Peyer's patch (tissue), 4 donors: ENCODE measurements at regions not wholly inside any gene's neighbourhood (a gene's known extent, or its start where the extent isn't known, plus 50 kb on each side); places are given as distances from the start of the nearest gene placed in this dataset.

Experiments
- POLR2A ChIP-seq, 2 donors: fragments of 450-650 bp; IDR thresholded peaks; one replicate each; pipeline ENCODE4 v1.5.1; 2017; ENCODE audit warnings: antibody characterized with exemption in 2 of 2, mild to moderate bottlenecking in 2 of 2, moderate library complexity in 2 of 2
- TF ChIP-seq, protein P1 (sequence below), 6 experiments: fragments of 450-650 bp in 4 of 6; fragments of 200-600 bp in 2 of 6; sonication (generic) in 1 of 6; IDR thresholded peaks; one replicate each; pipeline ENCODE4 v1.5.1; 2017 to 2019; ENCODE audit warnings: antibody characterized with exemption in 6 of 6, mild to moderate bottlenecking in 3 of 6, moderate library complexity in 1 of 6

DNA sequence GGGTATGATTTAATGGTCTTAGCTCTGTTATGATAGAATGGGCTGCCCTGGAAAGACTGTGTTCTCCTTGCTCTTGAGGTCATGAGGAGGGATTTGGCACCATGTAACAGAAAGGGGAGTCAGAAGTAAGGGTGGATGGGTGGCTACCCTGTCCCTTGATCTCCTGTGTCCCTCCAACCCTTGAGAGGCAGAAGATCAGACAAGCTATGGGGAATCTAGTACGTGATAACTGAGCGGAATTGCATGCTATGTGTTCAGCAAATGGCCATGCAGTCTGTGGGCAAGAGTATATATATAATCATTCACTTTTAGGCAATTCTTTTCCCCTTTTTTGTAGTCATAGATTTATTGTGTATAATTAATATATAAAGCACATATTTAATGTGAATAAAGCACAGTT lies 174.9 kb downstream of the SEC23IP start:
- TF ChIP-seq, protein P1, sequence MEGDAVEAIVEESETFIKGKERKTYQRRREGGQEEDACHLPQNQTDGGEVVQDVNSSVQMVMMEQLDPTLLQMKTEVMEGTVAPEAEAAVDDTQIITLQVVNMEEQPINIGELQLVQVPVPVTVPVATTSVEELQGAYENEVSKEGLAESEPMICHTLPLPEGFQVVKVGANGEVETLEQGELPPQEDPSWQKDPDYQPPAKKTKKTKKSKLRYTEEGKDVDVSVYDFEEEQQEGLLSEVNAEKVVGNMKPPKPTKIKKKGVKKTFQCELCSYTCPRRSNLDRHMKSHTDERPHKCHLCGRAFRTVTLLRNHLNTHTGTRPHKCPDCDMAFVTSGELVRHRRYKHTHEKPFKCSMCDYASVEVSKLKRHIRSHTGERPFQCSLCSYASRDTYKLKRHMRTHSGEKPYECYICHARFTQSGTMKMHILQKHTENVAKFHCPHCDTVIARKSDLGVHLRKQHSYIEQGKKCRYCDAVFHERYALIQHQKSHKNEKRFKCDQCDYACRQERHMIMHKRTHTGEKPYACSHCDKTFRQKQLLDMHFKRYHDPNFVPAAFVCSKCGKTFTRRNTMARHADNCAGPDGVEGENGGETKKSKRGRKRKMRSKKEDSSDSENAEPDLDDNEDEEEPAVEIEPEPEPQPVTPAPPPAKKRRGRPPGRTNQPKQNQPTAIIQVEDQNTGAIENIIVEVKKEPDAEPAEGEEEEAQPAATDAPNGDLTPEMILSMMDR (IDR thresholded peaks at IDR 0.05) = no peak
- no peak for TF ChIP-seq POLR2A (IDR thresholded peaks at IDR 0.05)
